HG03571 (cell line): ENCODE measurements at regions not wholly inside any gene's neighbourhood (a gene's known extent, or its start where the extent isn't known, plus 50 kb on each side); places are given as distances from the start of the nearest gene placed in this dataset.

Experiments
- ATAC-seq: cut with Tn5 transposase; IDR thresholded peaks from one replicate; pipeline ENCODE4 v1.9.1; 2021; ENCODE audit not compliant: unreplicated experiment

DNA sequence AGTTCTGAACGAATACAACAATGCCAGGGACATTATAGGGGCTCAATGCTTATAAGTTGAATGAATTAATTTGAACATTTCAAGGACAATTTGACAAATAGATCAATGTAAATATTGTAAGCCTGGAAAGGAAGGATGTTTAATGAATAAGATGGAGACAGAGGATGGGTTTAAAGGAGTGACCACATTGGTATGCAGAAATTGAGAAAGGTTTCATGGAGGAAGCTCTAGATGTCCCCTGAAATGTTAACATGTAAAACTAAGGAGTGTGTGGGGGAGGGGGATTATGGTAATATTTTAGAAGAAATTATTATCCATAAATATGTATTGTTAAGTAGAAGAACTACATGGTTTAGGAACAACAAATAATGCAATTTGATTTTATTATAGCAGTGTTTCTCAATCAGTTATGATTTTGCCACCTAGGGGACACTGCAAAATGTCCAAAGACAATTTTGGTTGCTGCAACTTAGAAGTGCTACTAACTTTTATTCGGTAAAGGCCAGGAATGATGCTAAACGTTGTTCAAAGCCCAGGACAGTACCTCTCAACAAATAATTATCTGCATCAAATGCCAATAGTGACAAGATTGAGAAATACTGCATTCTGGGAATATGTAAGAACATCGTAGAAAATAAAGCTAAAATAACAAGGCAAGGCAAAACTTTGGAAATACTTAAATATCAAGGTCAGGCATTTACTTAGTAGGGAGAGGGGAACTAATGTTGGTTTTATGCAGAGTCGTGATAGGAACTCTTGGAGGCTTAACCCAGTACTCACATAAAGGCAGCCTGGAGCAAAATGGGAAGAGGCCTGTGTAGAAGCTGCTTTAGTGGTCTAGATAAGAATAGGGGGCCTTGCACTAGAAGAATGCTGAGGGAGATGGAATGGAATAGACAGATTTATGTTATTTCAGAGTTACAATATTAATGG lies 686.9 kb upstream of the CITED2 start:
- ATAC-seq, result no peak

DNA sequence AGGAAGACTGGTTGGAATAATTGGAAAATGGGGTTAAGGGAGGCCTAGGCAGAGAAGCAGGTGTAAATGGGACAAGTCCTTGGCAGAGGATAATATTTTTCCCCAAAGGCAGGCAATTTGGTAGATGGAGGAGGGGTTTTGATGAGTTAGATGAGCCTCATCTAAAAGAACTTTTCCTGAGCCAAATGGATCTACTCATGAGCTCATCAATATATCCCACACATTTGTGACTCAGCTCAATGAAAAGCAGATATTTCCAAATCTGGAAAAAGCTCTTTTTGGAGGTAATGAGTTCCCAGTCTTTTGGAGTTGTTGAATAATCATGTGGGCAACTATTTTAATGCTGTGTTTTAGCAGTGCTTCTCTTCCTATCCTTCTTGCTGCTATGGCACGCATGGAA lies 685.5 kb upstream of the CITED2 start:
- ATAC-seq, result no peak

DNA sequence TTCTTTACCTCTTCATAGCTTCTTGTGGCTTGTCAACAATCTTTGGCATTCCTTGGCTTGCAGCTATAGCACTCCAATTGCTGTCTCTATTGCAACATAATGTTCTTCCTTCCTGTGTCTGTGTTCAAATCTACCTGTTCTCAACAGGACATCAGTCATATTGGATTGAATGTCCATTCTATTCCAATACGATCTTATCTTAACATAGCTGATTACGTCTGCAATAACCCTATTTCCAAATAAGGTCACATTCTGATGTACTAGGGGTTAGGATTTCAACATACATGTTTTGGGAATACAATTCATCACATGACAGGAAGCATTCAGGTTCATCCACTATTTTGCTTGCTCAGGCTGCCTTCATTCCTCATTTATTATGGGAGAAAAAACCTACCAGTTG lies 684.4 kb upstream of the CITED2 start:
- no peak for ATAC-seq

- no peak for ATAC-seq
Measured at GRCh38 chr6:140052736-140053729, 678.6 kb upstream of the CITED2 start.

- ATAC-seq, result no peak
Measured at GRCh38 chr6:140051521-140052512, 677.4 kb upstream of the CITED2 start.

DNA sequence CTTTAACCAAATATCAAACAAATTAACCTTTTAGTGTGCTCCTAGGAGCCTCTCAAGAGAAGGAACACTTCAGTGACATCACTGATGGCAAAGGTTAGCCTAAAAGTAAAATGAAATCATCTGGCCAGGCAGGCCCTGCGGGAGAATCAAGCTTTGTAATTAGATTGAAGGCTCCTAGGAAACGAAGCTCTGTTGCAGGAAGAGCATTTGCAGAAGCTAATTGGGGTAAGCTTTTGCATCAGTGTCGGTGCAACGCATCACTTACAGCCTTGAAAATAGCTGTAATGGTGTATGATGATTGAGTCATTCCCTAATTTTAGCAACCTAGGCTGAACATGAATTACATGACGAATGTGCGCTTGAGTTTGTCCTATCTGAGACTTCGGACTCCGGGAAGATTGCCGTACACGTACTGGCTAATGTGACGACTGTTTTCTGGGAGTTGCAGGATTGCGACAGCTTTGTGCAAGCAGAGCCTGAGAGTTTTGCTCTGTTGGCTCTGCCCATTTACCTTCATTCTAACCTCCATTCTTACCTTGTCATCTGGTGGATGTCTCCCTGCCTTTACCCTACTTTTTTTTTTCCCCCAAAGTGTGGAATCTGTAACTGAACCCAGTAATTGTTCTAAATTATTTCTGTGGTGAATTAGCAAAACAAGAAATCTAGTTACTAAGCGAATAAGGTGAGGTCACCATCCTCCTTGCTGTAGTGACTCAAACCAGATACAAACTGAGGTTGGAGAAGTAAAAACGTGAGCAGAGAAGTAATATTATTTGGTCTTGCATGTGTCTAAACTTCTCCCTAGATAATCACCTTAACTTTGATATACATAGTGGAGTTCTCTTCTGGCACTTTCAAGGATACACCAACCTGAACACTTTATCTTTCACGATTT lies 675.9 kb upstream of the CITED2 start:
- no peak for ATAC-seq

GRCh38 chr6:140049251-140049650 lies 674.8 kb upstream of the CITED2 start:
- no peak for ATAC-seq

GRCh38 chr6:140048202-140048790 lies 673.8 kb upstream of the CITED2 start:
- ATAC-seq, result no peak

- no peak for ATAC-seq
Measured at GRCh38 chr6:140047321-140047720, 672.9 kb upstream of the CITED2 start.

DNA sequence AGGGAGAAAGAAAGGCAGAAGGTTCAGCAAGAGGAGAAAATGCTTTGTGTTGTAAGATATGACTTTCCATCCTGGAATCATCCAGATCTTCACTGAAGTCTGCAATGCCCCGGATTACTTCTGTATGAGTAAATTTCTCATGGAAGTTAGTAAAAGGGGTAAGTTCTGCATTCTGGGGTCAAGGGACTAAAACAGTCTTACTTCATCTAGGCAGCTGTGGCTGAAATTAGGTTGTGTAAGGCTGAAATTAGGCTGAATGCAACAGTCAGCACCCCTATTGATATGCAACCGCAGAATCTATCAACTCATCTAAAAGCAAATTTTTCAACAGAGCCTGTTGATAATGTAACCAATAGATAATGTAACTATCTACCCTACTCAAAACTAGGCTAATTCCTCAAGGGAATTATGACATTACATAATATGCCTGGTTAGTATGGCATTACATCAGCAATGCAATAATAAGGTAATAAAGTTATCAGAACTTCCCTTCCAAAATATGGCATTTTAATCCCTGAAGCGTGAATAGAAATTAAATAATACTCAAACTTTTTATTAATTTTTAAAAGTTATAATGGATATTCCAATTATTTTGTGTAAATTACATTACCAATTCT lies 671.7 kb upstream of the CITED2 start:
- ATAC-seq, result no peak

DNA sequence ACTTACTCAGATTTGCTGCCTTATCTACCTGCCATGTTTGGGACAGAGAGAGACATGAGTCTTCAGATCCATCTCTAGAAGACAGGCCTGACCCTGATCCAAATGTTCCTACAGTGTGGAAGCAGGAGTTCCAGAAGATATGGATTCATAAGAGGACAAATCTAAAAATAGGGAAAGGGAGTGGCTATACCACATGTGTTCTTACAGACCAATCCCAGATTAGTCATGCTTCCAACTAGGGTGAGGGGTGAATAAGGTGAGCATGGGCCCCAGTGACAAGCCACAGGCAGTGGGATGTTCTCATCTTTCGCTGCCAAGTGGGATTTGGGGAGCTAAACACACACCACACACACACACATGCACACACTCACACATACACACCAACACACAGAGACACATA lies 670.7 kb upstream of the CITED2 start:
- no peak for ATAC-seq

- no peak for ATAC-seq
Measured at GRCh38 chr6:140044626-140045025, 670.2 kb upstream of the CITED2 start.

- ATAC-seq, result no peak
Measured at GRCh38 chr6:140043762-140044378, 669.4 kb upstream of the CITED2 start.

- ATAC-seq, result no peak
Measured at GRCh38 chr6:140043357-140043756, 668.9 kb upstream of the CITED2 start.

DNA sequence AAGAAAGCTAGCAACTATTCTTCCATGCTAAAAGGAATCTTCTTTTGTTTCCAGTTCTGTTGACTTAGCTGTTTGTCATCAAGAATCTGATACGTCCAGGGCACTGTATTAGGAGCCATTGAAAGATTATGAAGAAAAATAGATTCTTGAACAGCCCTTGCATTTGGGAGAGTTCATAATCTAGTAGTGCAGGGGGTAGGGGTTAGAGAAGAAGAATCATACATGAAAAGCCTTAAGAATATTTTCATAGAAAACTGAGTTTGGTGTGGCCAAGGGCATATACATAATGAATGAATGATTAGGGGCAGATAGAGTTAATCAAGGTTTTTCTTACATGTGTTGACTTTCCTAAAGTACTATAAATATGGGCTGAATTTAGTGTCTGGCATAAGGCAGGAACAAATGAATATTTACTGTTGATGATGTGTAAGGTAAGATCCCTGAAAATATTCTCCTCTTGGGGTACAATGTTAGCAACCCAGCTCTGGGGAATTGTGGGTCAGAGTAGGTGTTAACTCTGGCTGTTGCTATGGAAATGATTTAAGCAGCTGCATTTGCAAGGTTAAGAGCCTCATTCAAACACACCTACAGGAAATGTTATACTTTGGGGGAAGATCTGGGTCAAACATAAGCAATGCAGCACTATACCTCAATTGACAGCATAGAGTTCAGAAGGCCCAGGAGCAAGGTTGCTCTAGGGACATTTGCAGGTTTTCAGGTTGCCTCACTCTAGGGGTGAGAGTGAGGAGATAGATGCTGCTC lies 667.3 kb upstream of the CITED2 start:
- no peak for ATAC-seq

DNA sequence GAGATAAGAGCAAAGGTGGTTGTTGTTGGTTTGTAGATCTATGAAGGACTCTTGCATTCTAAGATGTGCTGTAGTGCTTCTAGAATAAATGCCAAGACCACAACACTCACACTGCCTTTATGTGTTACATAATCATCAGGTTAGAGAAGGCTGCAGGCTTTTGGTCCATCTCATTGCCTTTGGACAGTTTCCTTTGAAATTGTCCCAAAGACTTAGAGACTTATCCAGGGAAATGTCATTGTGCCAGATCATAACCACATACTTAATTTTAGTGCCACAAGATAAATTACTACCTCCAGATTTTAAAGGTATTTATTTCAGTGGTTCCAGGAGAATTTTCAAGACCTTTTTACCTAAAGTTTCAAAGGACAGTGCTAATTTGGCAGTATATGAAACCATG lies 666.6 kb upstream of the CITED2 start:
- ATAC-seq, result no peak

- ATAC-seq, result no peak
Measured at GRCh38 chr6:140040396-140040795, 665.9 kb upstream of the CITED2 start.
